SK-N-SH (cell line): ENCODE measurements at regions not wholly inside any gene's neighbourhood (a gene's known extent, or its start where the extent isn't known, plus 50 kb on each side); places are given as distances from the start of the nearest gene placed in this dataset.

Source experiments
- CHD2 ChIP-seq: fragments of 150-350 bp; IDR thresholded peaks from 2 replicates; pipeline ENCODE4 v1.6.1; 2018; ENCODE audit warnings: low read length; ENCODE audit not compliant: partially characterized antibody
- CTCF ChIP-seq: fragments of 200-600 bp; sonication (generic); IDR thresholded peaks from 2 replicates; pipeline ENCODE4 v1.6.1; 2017; ENCODE audit warnings: antibody characterized with exemption, mild to moderate bottlenecking, moderate library complexity
- JUND ChIP-seq: IDR thresholded peaks from 2 replicates; pipeline ENCODE4 v1.4.0; 2012
- PBX3 ChIP-seq: IDR thresholded peaks from 2 replicates; pipeline ENCODE4; 2012
- POLR2AphosphoS5 ChIP-seq: IDR thresholded peaks from 2 replicates; pipeline ENCODE4 v1.6.1; 2012; ENCODE audit warnings: low read depth, low read length
- YY1 ChIP-seq: IDR thresholded peaks from 2 replicates; pipeline ENCODE4 v1.4.0; 2012; ENCODE audit warnings: low read depth, mild to moderate bottlenecking

- TF ChIP-seq CHD2 (no peak), CTCF (no peak), PBX3 (no peak), JUND (no peak), POLR2AphosphoS5 (no peak), YY1 (no peak)
Observed at GRCh38 chr3:99357131-99357530, 281.3 kb upstream of the COL8A1 start.
